Activated CD4-positive, alpha-beta T cell treated with anti-CD3 and anti-CD28 coated beads for 24 hours (primary cell): ENCODE measurements at regions not wholly inside any gene's neighbourhood (a gene's known extent, or its start where the extent isn't known, plus 50 kb on each side); places are given as distances from the start of the nearest gene placed in this dataset.

Experiments used
- DNase-seq, 2 donors: peaks; one replicate each; pipeline ENCODE4 v3.0.0-alpha.2; 2020; ENCODE audit warnings: low read depth in 2 of 2

DNA sequence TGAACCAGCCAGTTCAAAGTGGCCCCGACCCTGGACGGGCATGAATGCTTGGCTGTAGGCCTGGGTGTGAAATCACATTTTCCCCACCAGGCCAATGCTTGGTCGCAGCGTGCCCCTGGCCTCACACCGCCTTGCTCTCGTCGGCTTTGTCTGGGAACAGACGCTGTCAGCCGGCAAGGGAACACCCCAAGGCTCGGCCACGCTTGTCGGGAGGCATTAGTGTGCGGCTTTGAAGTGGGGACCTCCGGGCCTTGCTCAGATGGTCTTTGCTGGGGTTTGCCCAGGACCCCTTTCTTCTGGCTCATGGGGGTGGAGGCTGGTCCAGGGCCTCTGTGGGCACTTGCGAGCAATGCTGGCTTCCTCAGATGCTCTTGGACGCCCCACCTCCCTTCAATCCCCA, 79.1 kb downstream of the INHBB start:
- no peak for DNase-seq

DNA sequence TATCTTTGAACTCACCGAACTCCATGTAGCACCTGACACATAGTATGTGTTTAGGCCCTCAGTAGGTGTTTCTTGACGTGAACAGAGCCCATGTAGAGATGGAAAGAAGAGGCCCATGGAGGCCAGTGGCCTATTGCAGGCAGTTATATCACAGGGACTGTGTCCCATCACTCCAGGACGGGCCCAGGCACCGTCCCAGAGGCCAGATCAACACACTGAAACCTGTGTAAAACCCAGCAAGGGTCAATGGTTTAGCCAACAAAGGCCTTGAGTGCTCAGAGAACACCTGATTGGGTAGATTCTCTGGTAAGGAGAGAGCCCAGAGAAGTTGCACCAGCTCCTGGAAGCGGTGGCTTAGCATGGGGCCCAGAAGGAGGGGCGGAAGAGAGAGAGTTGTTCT, 82.8 kb downstream of the INHBB start:
- no peak for DNase-seq

DNA sequence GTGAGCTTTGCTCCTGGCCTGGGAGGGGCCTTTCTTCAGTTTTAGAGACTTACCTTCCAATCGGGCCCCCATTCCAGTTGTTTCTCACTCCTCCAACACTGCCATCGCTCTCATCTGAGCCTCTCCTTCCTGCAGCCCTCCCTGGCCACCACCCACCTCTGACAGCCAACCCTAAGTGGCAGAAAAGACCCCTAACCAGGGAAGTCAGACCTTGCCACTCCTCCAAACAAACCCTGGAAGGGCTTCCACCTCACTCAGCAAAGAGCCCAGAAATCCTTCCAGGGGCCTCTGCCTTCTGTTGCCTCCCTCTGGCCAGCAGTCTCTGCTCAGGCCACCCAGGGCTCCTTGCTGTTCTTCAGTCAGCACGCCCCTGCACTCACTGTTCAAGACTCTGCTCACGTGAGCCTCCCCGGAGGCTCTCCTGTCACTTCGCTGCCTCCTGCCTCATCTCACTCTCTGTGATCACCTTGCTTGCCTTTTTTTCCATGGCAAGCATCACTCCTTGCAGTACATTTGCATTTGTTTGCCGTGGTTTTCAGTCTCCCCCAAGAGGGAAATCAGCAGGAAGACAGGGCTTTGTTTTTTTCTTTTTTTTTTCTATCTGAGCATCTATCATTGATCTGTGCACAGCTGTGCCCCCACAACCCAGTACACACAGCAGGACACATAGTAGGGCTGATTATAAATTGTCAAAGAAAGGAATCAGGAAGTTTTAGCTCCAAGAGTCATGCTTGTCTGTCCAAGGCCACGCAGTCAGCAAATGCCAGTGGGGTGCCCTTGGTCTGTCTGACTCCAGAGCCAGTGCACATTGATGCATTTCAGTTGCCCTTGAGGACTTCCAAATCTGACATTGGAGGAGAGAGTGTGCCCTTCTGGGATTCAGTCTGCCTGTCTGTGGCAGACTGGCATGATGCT, 83.9 kb downstream of the INHBB start:
- no peak for DNase-seq

DNA sequence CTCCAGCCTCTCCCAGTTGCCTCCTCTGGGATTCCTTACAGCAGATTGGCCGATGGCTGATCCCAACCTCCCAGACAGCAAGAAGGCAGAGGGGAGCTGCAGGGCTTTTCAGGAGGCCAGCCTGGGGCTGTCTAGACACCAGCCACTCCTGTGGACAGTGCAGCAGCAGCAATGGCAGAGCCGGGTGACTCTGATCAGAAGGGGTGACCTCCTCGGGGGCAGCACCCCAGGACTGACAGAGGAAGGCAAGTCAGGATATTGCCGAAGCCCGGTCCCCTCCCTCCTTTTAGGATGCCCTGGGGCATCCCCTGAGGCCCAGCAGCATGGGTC, 84.5 kb downstream of the INHBB start:
- no peak for DNase-seq

DNA sequence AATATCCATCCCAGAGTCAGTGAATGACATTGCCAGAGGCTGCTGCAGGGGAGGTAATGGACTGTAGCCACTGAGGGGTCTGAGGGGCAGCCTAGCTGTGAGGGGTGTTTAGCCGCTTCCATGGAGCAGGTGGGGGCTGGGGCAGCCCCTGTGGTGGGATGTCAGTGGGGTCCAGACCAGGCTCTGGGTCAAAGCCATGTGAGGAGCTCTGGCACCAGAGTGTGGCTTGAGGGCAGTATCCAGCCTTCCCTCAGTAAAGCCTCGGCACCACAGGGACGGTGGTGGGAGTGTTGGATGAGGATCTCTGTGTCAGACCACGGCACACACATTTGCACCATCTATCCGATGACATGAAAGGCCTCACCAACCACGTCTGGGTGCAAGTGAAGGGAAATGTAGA, 85.0 kb downstream of the INHBB start:
- DNase-seq, result no peak

DNA sequence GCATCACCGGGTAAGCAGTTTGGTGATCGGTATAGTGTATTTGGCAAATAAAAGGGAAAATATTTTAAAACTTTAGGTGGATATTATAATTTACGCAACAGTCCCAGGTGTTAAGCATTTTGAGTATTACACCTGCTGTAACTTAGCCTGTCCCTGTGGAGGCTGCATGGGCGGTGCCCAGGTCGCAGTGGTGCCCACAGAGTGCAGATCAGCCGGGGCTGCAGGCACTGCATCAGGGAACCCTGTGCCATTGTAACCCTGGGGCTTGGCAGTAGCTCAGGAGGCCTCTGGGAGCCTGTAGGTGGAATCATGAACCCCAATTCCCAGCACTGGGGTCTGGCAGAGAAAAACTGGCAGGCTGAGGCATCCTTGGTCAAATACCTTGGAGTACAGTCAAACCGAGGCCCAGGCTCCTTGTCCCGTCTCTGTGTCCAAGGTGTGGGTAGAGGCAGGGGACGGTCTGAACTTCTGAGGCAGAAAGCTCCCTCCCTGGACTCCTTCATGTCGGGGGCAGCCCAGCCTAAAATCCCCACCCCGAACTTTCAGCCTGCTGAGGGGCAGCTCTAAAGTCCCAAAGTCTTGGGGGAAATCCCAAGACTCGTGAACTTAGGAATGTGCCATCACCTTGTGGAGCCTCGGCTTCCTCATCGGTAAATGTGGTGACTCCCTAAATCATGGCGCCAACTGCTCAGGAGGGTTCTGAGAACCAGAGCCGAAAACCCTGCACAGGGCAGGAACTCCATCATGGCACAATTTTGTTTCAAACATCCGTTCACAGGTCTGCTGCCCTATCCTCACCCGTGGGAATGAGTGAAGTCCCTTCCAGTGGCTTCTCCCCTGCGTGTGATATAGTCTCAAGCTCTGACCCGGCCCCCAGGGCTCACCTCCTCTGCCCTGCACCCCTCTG, 85.7 kb downstream of the INHBB start:
- no peak for DNase-seq

DNA sequence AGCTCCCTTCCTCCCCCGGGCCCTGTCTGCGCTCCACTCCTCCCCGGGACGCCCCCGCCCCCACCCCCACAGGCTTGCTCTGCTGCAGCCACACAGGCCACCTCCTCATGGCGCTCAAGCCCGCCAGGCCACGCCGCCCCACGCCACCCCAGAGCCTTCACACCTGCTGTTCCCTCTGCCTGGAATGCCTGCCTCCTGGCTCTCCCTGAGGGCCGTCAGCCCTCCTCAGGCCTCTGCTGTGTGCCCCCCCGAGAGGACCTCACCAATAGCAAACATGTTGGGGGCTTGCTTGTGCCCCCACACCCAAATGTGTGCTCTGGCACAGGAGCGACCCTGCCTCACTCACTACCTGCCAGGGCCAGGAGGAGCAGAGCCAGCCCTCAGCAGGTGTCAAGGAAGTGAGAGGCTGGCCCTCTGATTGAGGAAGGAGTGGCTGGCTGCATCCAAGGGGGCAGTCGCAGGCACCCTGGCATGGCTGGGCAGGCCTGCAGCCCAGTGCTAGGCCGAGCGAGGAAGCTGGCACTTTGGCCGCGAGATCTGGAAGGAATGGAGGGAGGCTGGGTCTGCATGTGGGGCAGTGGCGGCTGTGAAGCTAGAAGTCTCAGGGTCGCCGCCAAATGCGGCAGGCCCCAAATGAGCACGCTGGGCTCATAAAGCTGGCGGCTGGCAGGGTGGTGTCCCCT, 86.5 kb downstream of the INHBB start:
- DNase-seq, result no peak

DNA sequence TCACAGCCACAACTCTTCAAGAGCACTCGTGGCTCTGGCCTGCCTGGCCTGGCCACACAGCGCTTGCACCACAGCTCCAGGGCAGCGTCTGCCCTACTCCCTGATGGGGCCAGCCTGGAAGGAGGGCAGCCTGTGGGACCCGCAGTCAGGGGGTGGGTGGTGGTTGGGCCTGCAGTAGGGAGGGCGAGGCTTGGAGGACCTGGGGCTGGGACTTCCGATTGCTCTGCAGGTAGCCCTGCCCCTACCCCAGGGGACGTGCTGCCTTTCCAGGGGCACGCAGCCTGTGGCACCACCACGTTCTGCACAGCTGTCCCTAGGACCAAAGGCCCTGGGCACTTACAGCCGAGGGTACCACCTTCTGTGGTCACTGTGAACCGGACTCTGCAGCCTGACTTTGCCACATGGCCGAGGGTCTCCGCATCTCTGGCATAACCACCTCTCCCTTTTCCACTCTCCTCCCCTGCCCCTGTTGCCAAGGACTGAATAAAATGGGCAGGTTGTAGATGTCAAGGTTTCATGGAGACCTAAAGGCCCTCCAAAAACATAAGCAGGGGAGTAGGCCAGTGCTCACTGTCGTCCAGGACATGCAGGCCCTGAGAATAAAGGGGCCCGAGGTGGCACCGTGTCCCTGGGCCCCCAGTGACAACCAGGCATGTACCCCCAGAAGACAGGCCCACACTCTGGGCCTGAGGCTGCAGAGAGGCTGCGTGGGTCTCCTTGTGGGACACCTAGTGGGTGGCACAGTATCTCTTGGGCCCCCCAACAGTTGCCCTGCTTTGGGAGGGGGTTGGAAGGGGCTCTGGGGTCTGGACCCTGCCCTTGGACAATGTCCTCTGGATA, 87.3 kb downstream of the INHBB start:
- no peak for DNase-seq

DNA sequence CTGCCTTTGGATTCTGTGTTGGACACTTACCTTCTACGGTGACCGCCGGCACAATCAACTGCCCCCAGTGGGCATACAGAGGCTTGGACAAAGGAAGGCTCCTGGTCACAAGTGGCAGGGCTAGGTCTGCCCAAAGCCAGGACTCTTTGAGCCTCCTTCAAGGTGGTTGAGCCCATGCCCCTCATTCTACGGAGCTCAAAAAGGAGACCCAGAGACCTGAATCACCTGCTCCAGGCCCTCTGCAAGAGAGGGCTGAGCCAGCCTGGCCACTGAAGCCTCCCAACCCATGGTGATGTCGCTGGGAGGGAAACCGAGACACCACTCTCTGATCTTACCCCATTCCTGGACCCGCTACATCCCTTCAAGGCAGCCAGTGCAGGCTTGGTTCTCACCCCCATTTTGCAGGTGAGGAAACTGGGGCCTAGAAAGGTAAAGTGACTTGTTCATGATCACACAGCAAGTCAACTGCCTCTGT, 87.9 kb downstream of the INHBB start:
- no peak for DNase-seq

DNA sequence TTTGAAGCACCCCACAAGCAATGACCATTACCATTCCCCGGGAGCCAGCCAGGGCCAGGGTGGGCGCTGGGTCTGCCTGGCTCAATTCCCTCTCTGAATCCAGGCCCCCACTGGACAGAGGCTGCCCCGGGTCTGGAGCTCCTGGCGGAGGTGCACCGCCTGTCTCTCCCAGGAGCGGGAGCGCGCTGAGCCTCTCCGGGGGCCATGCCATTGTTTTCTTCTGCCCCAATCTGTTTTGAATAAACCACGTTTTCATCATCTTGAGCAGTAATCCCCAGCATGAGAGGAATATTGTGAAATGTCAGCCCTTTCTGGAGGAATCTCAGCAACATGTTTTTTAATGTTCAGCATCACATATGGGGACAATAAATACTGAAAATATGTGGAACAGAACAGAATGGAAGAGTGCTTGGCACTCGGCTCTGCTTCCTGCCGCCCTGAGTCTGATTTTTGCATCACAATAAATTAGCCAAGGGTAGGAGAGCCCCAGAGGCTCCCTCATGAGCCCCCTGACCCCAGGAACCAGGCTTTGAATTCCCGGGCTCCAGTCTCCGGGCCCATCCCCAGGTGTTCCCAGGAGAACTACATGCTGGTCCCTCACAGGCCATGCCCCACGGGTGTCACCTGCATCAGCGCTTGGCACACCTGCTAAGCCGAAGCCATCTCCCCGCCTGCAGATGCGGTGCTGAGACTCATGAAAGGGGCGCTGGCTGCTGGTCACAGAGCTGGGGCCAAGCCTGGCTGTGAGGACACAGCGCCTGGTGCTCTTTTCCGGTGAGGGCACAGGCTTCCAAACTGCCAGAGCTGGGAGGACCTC, 88.8 kb downstream of the INHBB start:
- no peak for DNase-seq

DNA sequence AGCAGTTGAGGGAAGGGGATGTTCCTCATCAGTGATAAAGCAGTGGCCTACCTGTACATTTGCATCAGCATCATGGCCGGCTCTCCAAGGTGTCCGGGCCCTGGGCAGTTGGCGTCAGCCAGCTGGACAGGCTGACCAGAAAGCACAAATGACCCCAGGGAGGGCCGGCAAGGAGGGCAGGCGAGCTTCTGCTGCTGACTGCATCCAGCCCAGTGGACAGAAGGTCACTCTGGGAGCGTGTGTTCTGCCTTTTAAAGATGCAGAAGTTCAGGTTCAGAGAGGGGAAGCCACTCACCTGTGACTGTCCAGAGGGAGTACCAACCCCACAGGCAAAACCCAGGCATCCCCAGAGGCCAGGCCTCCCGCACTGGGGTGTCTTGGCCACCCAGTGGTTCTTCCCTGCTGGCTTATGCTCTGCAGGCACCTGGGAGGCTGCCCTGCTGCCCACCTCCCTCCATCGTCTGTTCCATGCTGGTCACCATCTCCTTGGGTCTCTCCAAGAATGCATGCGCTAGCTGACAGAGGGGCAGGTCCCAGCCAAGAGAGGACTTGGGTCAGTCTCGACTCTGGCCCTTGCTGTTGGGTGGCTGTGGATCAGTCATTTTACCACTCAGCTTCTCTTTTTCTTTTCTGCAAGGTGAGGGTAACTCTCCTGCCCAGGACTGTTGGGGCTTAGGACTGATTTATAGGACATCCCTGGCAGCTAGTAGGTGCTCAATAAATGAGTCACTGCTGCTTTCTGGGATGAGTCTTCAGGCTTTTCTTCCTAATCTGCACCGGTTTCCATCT, 89.9 kb downstream of the INHBB start:
- no peak for DNase-seq

DNA sequence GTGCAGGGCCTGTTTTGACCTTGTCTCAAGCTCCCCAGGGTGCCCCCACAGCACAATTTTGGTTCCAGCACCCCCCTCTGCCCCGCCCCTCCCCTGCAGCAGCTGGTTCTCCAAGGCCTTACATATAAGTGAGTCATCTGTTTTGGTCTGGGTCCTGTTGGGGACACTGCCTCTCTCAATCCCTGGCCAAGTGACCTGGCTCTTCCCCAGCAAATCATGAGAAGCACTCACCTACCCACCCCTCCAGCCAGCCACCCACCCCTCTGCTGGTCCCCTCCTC, 90.5 kb downstream of the INHBB start:
- DNase-seq, result no peak

DNA sequence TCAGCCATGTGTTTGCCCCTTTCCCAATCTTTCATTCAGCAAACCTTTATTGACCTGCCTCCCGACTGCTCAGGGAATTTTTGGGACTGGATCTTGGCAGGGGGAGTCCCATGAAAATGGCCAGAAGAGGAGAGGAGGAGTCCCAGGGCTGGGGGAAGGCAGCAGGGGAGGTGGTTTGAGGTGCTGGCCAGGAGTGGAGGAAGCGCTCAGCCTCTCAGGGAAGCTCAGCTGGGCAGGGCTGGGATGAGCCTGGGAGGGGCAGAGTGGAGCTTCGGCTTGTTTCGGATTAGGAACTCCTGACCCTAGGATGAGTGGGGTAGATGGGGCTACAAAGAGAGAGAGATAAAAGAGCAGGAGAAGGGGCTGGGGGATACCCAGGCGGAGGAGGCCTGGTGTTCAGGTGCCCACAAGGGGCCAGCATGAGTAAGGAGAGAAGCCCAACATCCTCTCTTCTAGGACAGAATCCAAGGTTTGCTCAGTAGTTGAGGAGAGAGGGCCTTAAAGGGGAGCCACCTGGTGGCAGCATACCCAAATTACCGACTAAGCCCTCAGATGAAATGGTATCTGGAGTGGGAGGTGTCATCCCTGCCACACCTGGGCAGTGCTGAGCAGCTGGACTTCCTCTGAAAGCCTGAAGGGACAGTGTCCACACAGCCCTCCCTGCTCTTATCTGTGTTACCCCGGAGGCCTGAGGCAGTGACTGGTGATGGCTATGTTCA, 91.1 kb downstream of the INHBB start:
- DNase-seq, result peak in 1 of 2 donors; percentile 22

DNA sequence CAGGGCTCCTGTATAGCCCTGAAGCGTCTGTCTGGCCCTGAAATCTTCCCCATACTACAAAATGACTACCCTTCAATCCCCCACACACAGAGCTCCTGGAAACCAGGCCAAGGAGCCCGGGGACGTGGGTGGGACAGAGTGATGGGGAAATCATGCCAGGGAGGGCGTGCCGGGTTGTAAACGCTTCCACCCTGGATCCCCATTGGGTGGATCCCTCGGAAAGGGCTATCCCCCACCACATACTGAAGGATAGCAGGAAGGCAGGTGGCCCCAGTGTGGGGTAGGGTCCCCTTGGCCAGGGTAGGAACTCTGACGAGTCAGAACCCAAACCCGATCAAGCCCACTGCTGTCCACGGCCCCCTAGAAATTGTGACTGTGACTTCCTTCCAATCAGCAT, 91.7 kb downstream of the INHBB start:
- no peak for DNase-seq

DNA sequence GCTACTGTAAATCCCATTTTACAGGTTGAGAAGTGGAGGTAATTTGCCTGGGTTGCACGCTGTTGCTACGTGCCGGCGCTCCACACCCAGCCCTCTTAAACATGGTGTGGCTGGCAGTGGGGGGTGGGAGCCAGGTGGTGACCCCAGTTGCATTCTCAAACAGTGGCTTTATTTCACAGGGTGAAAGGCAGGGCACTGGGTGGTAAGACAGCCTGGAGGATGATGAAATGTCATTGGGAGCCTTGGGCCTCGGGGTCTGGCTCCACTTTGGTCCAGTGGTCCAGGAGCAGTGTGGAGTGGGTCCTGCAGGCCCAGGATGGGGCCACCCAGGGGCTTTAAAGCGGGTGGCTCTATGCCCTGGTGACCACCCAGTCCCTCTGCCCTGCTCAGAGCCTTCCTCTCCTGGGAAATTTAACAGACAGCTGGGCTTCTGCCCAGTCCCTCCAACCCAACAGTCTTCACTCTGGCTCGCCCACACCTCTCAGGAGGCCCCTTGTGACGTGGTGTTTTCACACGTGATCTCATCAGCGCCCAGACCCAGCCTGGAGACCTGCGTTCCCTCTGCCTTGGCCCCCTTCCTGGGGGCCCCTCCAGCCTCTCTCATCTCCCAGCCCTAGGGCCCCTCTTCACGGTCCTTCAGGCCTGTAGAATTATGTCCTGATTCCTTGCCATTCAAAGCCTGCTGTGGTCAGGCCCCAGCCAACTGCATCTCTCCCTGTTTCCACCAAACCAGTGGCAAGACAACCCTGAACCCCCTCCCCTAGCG, 92.5 kb downstream of the INHBB start:
- no peak for DNase-seq

DNA sequence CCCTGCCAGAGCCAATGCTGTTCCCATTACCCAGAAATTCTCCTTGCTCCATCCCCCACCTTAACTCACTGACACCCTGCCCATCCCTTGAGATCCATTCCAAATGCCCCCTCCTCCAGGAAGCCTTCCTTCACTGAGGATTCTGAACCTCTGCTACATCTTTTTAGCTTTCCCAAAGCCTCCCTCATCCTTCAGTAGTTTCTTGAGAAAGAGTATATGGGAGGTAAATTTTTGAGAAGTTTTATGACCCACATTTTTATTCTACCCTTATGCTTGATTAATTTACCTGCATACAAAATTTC, 93.1 kb downstream of the INHBB start:
- DNase-seq, result no peak

DNA sequence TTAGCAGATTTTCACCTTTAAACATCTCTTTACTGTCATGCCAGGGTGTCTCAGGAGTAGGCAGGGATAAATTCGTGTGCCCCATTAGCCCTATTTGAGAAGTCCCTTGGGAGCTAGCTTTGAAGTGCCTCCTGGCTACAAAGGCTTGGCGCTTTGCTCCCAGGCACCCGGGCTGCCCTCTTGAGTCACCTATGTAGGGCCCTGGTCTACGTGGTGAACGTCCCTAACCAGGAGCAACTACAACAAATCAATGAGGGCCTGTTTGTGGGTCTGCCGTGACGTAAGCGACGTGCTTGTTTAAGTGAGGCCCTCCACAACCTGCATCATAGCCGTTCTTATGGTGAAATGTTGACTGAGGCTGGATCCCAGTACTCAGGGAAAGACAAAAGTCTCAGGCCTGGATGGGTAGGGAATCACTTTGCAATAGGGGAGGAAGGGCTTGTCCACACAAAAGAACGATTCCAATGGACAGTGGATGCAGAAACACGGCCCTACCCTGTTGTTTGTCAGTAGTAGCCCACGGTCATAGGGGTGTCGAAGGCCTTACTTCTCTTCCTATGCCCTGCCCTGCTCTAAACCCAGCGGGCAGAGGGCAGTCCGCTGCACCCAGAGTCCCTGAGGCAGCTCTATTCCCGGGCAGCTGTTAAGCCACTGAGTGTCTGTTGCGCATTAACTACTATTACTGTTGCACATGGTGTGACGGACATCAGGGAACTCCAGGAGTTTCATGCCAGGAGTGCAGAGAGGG, 93.9 kb downstream of the INHBB start:
- no peak for DNase-seq
